ENCODE measurements at regions not wholly inside any gene's neighbourhood (a gene's known extent, or its start where the extent isn't known, plus 50 kb on each side); places are given as distances from the start of the nearest gene placed in this dataset.
"Not testable (repeated sequence)": the region's sequence is repeated elsewhere in the genome, so short reads cannot be mapped to it uniquely, and the experiment has no call there.

DNA sequence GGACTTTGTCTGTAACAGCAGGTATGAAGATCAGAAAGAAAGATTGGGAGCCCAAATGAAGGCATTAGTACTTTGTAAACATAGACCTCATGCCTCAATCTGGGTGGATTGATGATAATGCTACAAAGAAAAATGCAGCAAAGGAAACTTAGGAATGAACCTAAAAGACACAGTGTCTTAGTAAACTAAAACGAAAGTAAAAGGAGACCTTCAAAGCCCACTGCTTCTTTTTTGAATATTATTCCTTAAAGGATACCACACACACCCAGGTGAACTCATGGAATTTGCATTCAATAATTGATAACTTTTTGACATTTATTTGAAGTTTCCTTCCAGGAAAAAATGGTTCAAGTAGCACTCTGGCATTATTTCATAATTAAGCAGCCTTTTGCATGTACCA, 543.2 kb downstream of the TTLL7 start:
- not testable (repeated sequence) for DNase-seq

- DNase-seq: not testable (repeated sequence)
Measured at GRCh38 chr1:83445873-83446272, 553.1 kb downstream of the TTLL7 start.

DNA sequence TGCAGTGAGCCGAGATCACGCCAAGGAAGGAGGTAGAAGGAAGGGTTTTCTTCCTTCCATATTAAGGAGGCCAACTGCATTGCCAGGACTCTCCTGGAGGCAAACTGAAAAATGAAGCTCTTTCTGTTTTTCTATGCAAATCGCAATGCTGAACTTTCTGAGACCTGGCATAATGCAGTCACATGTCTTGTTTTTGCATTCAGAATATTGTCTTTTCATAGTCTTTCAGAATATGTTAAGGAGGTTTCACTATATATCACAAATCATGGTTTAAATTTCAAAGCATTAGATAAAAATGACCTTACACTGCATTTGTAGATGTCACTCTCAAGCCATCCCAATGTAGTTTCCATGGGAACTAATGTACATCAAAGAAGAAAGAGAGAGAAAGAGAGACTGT, 556.5 kb downstream of the TTLL7 start:
- DNase-seq: not testable (repeated sequence)

DNA sequence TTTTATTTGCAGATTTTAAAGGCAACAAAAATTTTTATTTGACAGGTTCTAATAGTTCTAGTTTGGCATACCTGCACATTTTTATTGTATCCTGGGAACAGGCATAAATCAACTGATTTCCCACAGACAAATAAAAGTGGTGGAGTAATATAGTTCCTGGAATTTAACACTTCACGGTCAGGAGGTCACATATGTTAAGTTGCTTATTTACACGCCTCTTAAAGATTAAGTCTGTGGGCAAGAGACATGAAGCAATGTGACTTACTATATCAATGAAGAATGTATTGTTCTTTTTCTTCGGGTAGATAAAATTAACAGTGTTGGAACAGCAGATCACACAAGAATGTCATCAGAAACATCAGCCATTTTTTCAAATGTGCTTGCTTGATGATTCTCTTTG, 558.3 kb downstream of the TTLL7 start:
- not testable (repeated sequence) for DNase-seq

DNA sequence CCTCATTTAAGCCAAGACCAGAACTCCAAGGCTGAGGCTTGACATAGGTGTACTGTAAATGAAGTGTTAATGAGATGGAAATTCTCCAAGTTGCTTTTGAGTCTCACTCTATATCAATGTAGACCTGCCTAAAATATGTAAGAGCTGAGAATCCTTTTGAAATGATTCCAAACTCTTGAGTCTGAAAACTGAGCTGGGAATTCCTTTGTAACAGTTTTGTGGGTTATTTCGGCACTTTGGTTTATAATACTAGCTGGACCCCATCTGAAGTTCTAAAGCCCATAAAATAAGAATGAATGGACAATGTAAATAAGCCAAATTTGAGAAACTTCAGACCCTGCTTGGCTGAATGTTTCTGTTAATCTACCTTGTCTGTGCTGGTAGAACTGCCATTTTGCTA, 558.9 kb downstream of the TTLL7 start:
- not testable (repeated sequence) for DNase-seq

DNA sequence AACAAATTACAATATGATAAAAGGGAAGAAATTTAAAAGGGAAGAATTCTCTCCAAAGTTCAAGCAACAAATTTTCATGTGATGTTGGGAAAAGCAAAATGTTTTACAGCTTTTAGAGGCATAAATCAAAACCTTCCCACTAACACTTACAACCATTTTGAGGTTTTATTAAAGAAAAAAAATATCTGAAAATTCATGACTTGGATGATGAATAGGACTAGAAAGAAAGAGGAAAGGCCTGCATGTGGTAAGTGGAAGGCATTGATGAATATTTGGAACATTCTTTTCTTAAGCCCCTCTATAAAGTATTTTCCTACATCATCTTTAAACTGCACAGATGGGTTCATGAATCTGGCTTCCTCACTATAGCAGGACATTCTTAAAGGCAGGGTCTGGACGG, 560.6 kb downstream of the TTLL7 start:
- not testable (repeated sequence) for DNase-seq

- not testable (repeated sequence) for DNase-seq
Measured at GRCh38 chr1:83435336-83435735, 563.6 kb downstream of the TTLL7 start.

DNA sequence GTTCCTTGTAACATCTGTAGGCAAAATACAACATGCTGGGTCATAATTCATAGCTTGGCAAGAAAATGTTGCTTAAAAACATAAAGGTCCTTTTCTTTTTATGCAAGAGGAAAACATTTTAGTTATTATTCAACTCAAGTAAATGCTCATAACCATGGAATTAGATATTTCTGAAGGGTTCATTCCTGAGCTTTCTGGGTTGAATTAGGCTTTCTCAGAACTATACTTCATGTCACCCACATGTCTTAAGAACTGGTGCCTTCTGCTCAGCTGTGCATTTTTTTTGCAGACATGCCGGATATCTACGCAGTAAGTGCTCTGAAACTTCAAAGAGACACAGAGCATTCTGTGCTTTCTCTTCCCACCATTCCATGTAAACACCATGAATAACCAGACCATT, 571.4 kb downstream of the TTLL7 start:
- not testable (repeated sequence) for DNase-seq

- DNase-seq: not testable (repeated sequence)
Measured at GRCh38 chr1:83423382-83423781, 575.5 kb downstream of the TTLL7 start.

DNA sequence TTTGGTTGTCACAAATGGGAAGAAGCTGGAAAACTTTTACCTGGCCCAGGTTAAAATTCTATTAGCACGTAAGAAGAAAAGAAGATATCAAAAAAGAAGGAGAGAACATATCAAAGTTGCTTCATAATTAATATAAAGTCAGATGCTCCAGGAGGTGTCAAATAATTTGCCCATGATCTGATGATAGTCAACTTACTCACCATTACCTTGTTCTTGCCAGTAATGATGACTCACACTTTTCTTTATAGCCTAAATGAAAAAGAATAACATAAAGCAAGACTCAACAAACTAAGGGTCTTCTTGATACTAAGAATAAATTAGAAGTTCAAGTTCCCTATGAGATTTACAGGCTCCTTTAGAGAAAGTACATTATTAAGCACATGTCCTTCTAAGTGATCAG, 580.4 kb downstream of the TTLL7 start:
- no peak for DNase-seq

- not testable (repeated sequence) for DNase-seq
Measured at GRCh38 chr1:83413839-83414107, 585.2 kb downstream of the TTLL7 start.

DNA sequence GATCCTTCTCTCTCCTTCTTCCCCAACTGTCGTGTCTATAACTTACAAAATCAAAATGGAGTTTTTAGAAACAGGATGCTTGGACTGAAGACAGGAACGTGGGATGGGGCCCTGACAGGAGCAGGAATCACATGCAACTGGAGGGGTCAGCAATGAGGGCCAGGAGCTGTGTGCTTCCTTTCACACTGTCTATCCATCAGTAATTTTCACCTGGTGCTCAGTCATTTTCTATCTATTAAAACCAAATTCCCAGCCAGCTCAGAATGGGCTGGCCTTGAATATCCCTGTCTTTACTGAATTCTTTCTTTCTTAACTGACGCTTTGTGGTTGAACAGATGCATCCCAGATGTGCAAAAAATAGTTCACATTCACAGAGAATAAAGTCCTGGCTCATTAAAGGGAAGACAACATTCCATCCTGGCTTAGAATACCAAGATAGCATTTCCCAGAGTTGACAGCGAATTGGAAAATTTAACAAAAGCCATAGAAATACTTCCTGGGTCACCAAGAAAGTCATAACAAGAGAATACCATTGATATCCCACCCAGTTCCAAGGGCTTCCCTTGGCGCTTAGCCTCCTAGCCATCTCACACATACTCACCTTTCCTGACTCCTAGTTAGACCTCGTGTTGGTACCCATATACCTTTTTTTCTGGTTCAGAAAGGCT, 588.1 kb downstream of the TTLL7 start:
- DNase-seq: not testable (repeated sequence)

DNA sequence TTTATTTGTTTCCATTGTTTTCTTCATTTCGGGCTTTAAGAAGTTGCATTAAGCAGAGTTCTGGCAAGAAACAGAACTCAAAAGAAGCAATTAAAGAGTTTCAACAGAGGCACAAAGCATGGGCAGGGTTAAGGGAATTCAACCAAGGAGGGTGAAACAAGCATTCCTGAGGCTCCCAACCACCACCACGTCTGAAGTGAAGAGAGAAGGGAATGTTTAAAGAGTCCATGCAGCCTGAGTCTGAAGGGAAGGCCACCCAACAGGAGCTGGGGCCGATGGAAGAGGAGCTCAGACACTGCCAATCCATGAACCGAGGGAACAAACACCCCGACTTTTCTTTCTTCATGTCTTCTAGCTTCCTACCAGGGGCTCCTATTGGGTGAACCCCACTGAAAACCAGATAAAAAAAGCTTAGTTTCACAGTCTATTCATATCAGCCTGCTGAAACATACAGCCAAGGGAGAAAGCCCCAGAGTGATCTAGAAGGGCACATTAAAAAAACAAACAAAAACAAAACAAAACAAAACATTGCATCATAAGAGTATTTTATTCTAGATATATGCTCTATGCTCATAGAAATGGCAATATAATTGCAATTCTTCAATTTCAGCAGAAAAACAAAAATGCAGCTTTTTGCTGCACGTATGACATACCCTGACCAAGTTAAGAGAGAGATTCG, 592.1 kb downstream of the TTLL7 start:
- DNase-seq: not testable (repeated sequence)

- not testable (repeated sequence) for DNase-seq
Measured at GRCh38 chr1:83405789-83406188, 593.1 kb downstream of the TTLL7 start.

DNA sequence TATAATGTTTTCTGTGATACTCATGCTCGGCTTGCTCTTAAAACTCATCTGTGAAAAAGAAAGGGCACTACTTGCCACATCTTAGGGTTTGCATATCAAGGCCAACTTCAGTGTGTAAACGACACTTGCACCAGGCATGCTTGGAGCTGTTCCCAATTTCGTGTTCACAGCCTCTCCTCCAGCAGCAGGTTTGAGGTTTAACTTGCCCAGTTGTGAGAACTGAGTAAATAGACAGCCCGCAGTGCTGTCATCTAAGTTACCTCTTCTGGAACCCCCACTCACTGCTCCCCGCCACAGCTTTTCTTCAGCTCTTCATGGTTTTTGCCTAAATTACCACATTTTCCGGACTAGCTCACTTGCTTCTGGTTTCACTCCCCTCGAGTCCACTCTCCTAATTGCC, 595.4 kb downstream of the TTLL7 start:
- not testable (repeated sequence) for DNase-seq

DNA sequence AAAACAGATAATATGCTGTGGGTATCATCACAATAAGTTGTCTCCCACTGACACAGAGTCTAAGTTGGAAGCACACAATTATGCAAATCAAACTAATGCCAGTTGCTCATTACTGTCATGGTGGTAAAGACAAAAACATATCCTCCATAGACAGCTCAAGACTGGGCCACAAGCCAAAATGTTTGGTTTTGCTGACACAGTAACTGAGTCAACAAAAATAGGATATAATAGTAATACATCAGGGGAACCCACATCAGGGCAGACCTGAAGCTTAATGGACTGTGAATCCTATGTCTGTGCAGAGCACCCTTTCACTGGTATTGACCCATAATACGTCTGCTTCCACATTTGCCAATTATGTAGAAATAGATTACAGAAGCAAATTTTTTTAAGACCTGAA, 597.8 kb downstream of the TTLL7 start:
- DNase-seq: not testable (repeated sequence)

- DNase-seq: not testable (repeated sequence)
Measured at GRCh38 chr1:83400173-83400572, 598.8 kb downstream of the TTLL7 start.

DNA sequence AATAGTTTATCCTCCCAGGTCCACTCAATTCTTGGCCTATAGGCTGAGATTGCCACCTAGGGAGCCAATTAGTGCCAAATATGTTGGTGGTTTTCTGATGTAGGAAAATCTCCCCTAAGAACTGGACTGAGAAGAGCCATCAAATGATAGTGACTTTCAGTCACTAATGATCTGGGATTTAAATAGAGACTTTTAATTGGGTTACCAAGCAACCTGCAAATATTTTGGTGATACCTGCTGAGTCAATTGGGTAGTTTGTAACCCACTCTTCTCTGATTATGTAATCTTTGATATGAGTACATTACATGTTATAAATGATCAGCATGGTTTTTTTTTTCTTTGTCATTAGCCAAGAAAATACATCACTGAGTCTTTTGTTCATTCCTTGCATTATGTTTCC, 600.8 kb downstream of the TTLL7 start:
- not testable (repeated sequence) for DNase-seq

DNA sequence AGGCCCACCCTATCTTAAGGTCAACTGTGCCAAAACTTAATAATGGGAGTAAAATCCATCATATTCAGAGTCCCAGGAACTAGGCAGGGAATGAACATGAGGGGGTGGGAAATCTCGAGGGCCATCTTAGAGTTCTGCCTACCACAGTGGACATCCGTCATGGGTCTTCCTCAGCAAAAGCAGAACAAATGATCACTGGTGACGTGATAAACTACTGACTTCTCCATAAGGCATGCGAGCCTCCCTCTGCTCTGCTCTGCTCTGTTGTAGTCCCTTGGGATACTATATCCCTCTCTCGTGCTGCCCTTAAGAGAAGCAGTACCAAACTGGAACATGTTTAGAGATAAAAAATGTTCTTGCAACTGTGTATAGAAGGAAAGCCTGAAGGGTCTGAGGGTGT, 603.8 kb downstream of the TTLL7 start:
- DNase-seq: not testable (repeated sequence)

GRCh38 chr1:83386946-83387345, 612.0 kb downstream of the TTLL7 start:
- DNase-seq: not testable (repeated sequence)

- not testable (repeated sequence) for DNase-seq
Measured at GRCh38 chr1:83383107-83383506, 615.8 kb downstream of the TTLL7 start.

DNA sequence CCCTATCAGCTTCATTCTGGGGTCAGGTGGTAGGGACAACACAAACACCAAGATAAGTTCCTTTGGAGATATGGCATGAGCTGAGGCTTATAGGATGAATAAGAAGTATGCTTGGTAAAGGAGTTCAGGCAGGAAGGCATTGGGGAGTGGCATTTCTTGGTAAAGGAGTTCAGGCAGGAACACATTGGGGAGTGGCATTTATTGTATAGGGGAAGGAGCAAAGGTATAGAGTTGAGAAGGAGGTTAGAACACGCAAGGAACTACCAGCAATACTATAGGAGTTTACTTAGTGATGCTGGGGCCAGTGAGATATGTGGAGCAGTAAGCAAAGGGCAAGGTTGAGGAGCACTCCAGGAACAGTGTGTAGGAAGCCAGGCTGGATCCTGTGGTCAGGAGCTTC, 625.9 kb downstream of the TTLL7 start:
- not testable (repeated sequence) for DNase-seq

DNA sequence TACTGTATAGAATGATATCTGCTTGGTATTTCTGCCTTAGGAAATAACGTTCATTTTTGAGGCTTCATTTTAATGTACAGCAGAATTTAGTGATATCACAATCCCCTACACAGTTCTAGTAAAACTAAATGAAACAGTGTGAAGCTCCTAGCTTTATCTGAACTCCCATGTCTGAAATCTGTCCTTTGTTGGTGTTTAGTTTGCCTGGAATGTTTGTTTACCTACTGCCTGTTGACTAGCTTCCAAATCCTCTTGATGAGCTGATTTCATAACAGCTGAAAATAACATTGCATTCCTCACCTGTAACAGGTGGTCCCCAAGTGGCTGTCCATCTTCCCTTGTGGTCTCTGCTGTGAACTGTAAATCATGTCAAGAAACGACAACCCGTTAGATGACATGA, 629.1 kb downstream of the TTLL7 start:
- DNase-seq: not testable (repeated sequence)

- not testable (repeated sequence) for DNase-seq
Measured at GRCh38 chr1:83365320-83365719, 633.6 kb downstream of the TTLL7 start.

DNA sequence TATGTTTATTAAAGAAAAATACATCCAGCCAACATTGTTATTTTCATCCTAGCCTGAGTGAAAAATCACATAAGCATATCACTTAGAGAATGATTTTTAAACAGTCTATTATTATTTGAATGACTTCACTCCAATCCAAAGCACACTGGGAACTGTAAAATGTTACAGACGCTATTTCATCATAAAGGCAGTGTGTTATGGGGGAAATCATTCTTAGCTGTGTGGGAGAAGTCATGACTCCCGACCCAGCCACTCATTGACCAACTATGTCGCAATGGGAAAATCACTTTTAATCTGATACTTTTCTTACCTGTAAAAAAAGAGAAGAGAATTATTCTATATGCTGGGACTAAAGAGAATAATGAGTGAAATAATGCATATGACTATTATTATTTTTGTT, 653.6 kb downstream of the TTLL7 start:
- DNase-seq: not testable (repeated sequence)

Data from hematopoietic multipotent progenitor cell treated with erythropoietin and hydrocortisone succinate and interleukin-3 and kit ligand, for 8 days (in vitro differentiated cells).